Activated CD4-positive, alpha-beta memory T cell treated with anti-CD3 and anti-CD28 coated beads for 36 hours (primary cell): ENCODE measurements at regions not wholly inside any gene's neighbourhood (a gene's known extent, or its start where the extent isn't known, plus 50 kb on each side); places are given as distances from the start of the nearest gene placed in this dataset.
"Not testable (repeated sequence)": the region's sequence is repeated elsewhere in the genome, so short reads cannot be mapped to it uniquely, and the experiment has no call there.

Source experiments
- CTCF ChIA-PET: fragments of 350-600 bp; sonication (Branson Sonifier 250); formaldehyde crosslinking; loops from one replicate; lab custom pipeline; 2021; ENCODE audit warnings: antibody characterized with exemption, inconsistent platforms; lab: Charles Lee
- POLR2A ChIA-PET: fragments of 350-600 bp; sonication (Branson Sonifier 250); formaldehyde crosslinking; loops from one replicate; lab custom pipeline; 2021; ENCODE audit warnings: antibody characterized with exemption; lab: Charles Lee
- DNase-seq: peaks from one replicate; pipeline ENCODE4 v3.0.0-alpha.2; 2020
- H3K27ac Mint-ChIP-seq: one replicate; pipeline ENCODE4 v1.8.0; 2021; ENCODE audit warnings: mixed read lengths
- H3K27me3 Mint-ChIP-seq: one replicate; pipeline ENCODE4 v1.8.0; 2021; ENCODE audit warnings: mixed read lengths
- H3K36me3 Mint-ChIP-seq: one replicate; pipeline ENCODE4 v1.8.0; 2021; ENCODE audit warnings: mixed read lengths
- H3K4me1 Mint-ChIP-seq: one replicate; pipeline ENCODE4 v1.8.0; 2021; ENCODE audit warnings: low read depth, mixed read lengths
- H3K4me3 Mint-ChIP-seq: one replicate; pipeline ENCODE4 v1.8.0; 2021; ENCODE audit warnings: mild to moderate bottlenecking, mixed read lengths
- H3K9me3 Mint-ChIP-seq: one replicate; pipeline ENCODE4 v1.8.0; 2021; ENCODE audit warnings: mixed read lengths
- intact Hi-C: fragments of 100-400 bp; cut with micrococcal nuclease; formaldehyde crosslinking; loops from one replicate; pipeline ENCODE4 v1.15.1; 2023

- intact Hi-C loops = no loop called here
- no peaks in the 10 kb centered on the region for H3K9me3 Mint-ChIP-seq
- no peak for DNase-seq
- ChIA-PET CTCF (no interaction called here), POLR2A (no interaction called here)
- peaks cover 1% of the 10 kb centered on the region for H3K4me1 Mint-ChIP-seq
- H3K27ac Mint-ChIP-seq = no peak overlapping the region
- no peaks in the 10 kb centered on the region for H3K36me3 Mint-ChIP-seq
- H3K4me3 Mint-ChIP-seq = no peak overlapping the region
- H3K27me3 Mint-ChIP-seq = no peaks in the 10 kb centered on the region
Observed at GRCh38 chr9:74035786-74036185, 461.3 kb upstream of the RORB start.

GRCh38 chr9:74036549-74037231 is 460.4 kb upstream of the RORB start:
- H3K27ac Mint-ChIP-seq = no peak overlapping the region
- CTCF ChIA-PET = no interaction called here
- intact Hi-C loops = no loop called here

GRCh38 chr9:74037274-74037673 is 459.9 kb upstream of the RORB start:
- POLR2A ChIA-PET = no interaction called here
- Mint-ChIP-seq H3K36me3 (no peaks in the 10 kb centered on the region), H3K4me3 (no peak overlapping the region)

More at GRCh38 chr9:74036549-74037231, 460.4 kb upstream of the RORB start:
- POLR2A ChIA-PET = no interaction called here
- Mint-ChIP-seq H3K4me3 (no peak overlapping the region), H3K9me3 (peaks cover 3% of the 10 kb centered on the region), H3K36me3 (no peaks in the 10 kb centered on the region), H3K27me3 (no peaks in the 10 kb centered on the region), H3K4me1 (peaks cover 1% of the 10 kb centered on the region)
- DNase-seq = no peak

DNA sequence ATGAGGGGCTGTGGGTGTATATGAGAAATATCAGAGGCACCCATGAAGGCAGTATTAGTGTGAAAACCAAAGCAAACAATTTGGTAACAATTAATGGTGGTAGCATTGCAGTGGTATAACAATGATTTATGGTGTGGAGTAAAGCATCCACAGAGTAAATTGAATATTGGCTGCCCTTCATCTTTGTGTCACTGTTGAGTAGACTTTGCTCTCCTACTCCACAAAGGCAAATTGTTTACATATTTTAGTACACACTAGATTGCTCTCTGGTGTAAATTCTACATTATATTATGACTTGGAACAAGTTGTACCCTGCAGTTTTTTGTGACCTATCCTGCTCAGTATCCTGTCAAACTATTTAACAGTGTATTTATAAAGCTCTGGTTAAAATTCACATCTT is 455.5 kb upstream of the RORB start:
- peaks cover 6% of the 10 kb centered on the region for H3K9me3 Mint-ChIP-seq
- intact Hi-C loops = no loop called here
- H3K4me3 Mint-ChIP-seq = no peak overlapping the region
- H3K27me3 Mint-ChIP-seq = no peaks in the 10 kb centered on the region
- ChIA-PET CTCF (no interaction called here), POLR2A (no interaction called here)
- no peaks in the 10 kb centered on the region for H3K4me1 Mint-ChIP-seq
- no peak overlapping the region for H3K27ac Mint-ChIP-seq
- DNase-seq = no peak
- no peaks in the 10 kb centered on the region for H3K36me3 Mint-ChIP-seq

More at GRCh38 chr9:74037274-74037673, 459.9 kb upstream of the RORB start:
- no peak for DNase-seq
- Mint-ChIP-seq H3K27me3 (no peaks in the 10 kb centered on the region), H3K27ac (no peak overlapping the region), H3K9me3 (peaks cover 4% of the 10 kb centered on the region), H3K4me1 (peaks cover 1% of the 10 kb centered on the region)
- CTCF ChIA-PET = no interaction called here
- intact Hi-C loops = no loop called here

GRCh38 chr9:74044844-74045243 is 452.3 kb upstream of the RORB start:
- DNase-seq = no peak
- H3K27me3 Mint-ChIP-seq = no peaks in the 10 kb centered on the region
- no peak overlapping the region for H3K27ac Mint-ChIP-seq
- intact Hi-C loops = no loop called here
- ChIA-PET CTCF (no interaction called here), POLR2A (no interaction called here)
- no peaks in the 10 kb centered on the region for H3K36me3 Mint-ChIP-seq
- H3K4me1 Mint-ChIP-seq = no peaks in the 10 kb centered on the region
- no peak overlapping the region for H3K4me3 Mint-ChIP-seq
- peaks cover 9% of the 10 kb centered on the region for H3K9me3 Mint-ChIP-seq

DNA sequence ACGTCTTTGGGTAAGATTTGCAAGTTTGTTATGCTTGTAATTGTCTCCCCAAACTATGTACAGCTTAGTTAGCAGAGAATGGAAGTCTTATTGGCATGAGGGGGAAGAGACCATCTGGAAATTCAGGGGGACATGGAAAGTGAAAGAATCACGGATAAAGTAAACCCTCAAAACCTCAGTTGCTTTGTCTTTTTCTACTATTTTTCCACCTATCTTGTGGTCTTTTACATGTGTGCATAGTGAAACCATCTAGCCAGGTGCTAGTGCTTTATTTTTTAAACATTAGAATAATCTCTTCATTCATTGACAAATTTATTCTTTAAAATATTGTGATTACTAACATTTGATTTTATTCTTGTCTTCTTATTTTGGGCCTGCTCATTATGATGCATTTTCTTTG is 441.1 kb upstream of the RORB start:
- Mint-ChIP-seq H3K27me3 (no peaks in the 10 kb centered on the region), H3K36me3 (no peaks in the 10 kb centered on the region), H3K4me3 (no peak overlapping the region), H3K27ac (no peak overlapping the region), H3K4me1 (no peaks in the 10 kb centered on the region), H3K9me3 (peaks cover 5% of the 10 kb centered on the region)
- DNase-seq = no peak
- ChIA-PET POLR2A (no interaction called here), CTCF (no interaction called here)
- intact Hi-C loops = loop anchor here (10.0 kb wide), 1 partner anchor 61 kb away; no protein-coding TSS in a partner anchor

GRCh38 chr9:74057051-74057450 is 440.1 kb upstream of the RORB start:
- intact Hi-C loops = loop anchor here (10.0 kb wide), 1 partner anchor 62 kb away; no protein-coding TSS in a partner anchor
- H3K9me3 Mint-ChIP-seq, CTCF ChIA-PET, POLR2A ChIA-PET, H3K36me3 Mint-ChIP-seq, DNase-seq, H3K27me3 Mint-ChIP-seq, H3K4me1 Mint-ChIP-seq, H3K4me3 Mint-ChIP-seq, H3K27ac Mint-ChIP-seq: not testable (repeated sequence)

- no peak for DNase-seq
- ChIA-PET CTCF (no interaction called here), POLR2A (no interaction called here)
- Mint-ChIP-seq H3K27me3 (no peaks in the 10 kb centered on the region), H3K36me3 (no peaks in the 10 kb centered on the region), H3K4me1 (no peaks in the 10 kb centered on the region), H3K4me3 (no peak overlapping the region), H3K9me3 (peaks cover 8% of the 10 kb centered on the region), H3K27ac (no peak overlapping the region)
- intact Hi-C loops = no loop called here
Observed at GRCh38 chr9:74064702-74065101, 432.4 kb upstream of the RORB start.

- Mint-ChIP-seq H3K36me3 (no peaks in the 10 kb centered on the region), H3K4me3 (no peak overlapping the region), H3K4me1 (no peaks in the 10 kb centered on the region), H3K27ac (no peak overlapping the region), H3K9me3 (peaks cover 8% of the 10 kb centered on the region), H3K27me3 (no peaks in the 10 kb centered on the region)
- CTCF ChIA-PET = no interaction called here
- intact Hi-C loops = no loop called here
- DNase-seq = no peak
- POLR2A ChIA-PET = no interaction called here
Observed at GRCh38 chr9:74066128-74066527, 431.0 kb upstream of the RORB start.

GRCh38 chr9:74066605-74067004 is 430.5 kb upstream of the RORB start:
- CTCF ChIA-PET = no interaction called here
- POLR2A ChIA-PET = no interaction called here
- Mint-ChIP-seq H3K4me1 (no peaks in the 10 kb centered on the region), H3K4me3 (no peak overlapping the region), H3K27me3 (no peaks in the 10 kb centered on the region), H3K9me3 (peaks cover 9% of the 10 kb centered on the region), H3K36me3 (no peaks in the 10 kb centered on the region), H3K27ac (no peak overlapping the region)
- intact Hi-C loops = no loop called here
- no peak for DNase-seq

- Mint-ChIP-seq H3K27ac (no peak overlapping the region), H3K4me3 (no peak overlapping the region), H3K27me3 (no peaks in the 10 kb centered on the region), H3K4me1 (no peaks in the 10 kb centered on the region), H3K9me3 (peaks cover 13% of the 10 kb centered on the region), H3K36me3 (no peaks in the 10 kb centered on the region)
- ChIA-PET POLR2A (no interaction called here), CTCF (no interaction called here)
- DNase-seq = no peak
- intact Hi-C loops = no loop called here
Observed at GRCh38 chr9:74071502-74071901, 425.6 kb upstream of the RORB start.

DNA sequence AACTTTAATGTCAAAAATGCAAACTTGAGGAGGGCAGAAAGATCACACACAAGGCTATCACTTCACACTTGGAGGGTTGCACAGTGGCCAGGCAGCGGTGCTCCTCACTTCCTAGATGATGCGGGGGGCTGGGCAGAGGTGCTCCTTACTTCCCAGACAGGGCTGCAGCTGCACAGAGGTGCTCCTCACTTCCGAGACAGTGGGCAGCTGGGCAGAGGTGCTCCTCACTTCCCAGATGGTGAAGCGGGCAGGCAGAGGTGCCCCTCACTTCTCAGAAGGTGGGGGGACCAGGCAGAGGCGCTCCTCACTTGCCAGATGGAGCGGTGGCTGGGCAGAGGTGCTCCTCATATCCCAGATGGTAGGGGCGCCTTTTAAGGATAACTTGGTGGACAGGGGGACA is 423.2 kb upstream of the RORB start:
- Mint-ChIP-seq H3K9me3 (peaks cover 13% of the 10 kb centered on the region), H3K4me3 (no peak overlapping the region), H3K36me3 (no peaks in the 10 kb centered on the region), H3K4me1 (no peaks in the 10 kb centered on the region), H3K27ac (no peak overlapping the region), H3K27me3 (no peaks in the 10 kb centered on the region)
- CTCF ChIA-PET = no interaction called here
- intact Hi-C loops = no loop called here
- POLR2A ChIA-PET = no interaction called here
- DNase-seq = no peak

DNA sequence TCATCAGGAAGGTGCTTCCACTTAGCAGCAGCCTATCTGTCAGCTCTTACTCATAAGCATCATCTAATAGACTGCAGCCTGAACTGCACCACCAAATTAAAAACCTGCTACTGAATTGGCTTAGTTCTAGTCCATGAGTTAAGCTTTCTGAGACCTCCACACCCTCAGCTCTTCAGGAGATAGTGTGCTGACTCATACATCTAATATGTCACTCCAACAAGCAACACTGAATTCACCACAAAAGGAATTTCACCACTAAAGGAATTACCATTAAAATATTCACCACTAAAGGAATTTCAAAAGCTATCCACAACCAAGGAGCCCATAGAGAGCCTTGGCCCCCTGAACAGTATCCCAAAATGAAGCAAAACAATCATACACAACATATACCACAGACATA is 418.5 kb upstream of the RORB start:
- CTCF ChIA-PET = no interaction called here
- peaks cover 6% of the 10 kb centered on the region for H3K9me3 Mint-ChIP-seq
- no peaks in the 10 kb centered on the region for H3K36me3 Mint-ChIP-seq
- POLR2A ChIA-PET = no interaction called here
- H3K4me1 Mint-ChIP-seq = no peaks in the 10 kb centered on the region
- DNase-seq = no peak
- no peak overlapping the region for H3K4me3 Mint-ChIP-seq
- no peaks in the 10 kb centered on the region for H3K27me3 Mint-ChIP-seq
- intact Hi-C loops = no loop called here
- H3K27ac Mint-ChIP-seq = no peak overlapping the region
